H1 (cell line): ENCODE measurements at regions not wholly inside any gene's neighbourhood (a gene's known extent, or its start where the extent isn't known, plus 50 kb on each side); places are given as distances from the start of the nearest gene placed in this dataset.

Source experiments
- CTCF ChIA-PET: fragments of 300-600 bp; sonication (Branson Sonifier 250); formaldehyde crosslinking; loops from one replicate; lab custom pipeline; 2021; ENCODE audit not compliant: partially characterized antibody; lab: Charles Lee
- POLR2A ChIA-PET: fragments of 300-600 bp; sonication (Branson Sonifier 250); formaldehyde crosslinking; loops from one replicate; lab custom pipeline; 2021; ENCODE audit warnings: inconsistent platforms; ENCODE audit not compliant: partially characterized antibody; lab: Charles Lee
- DNase-seq, 2 experiments: peaks; one replicate each; pipeline versions ENCODE4 v3.0.0 to v3.0.0-alpha.2; 2010 to 2022; ENCODE audit warnings: low spot score in 2 of 2, low read depth in 1 of 2, mixed read lengths in 1 of 2
- FAIRE-seq: peaks from 2 replicates; lab custom pipeline; 2011; peaks lifted over from hg19 to GRCh38; lab: Jason Lieb, UNC
- H2AFZ ChIP-seq: 2 replicates; pipeline ENCODE4 v1.8.1; 2012; ENCODE audit warnings: low read length, inconsistent platforms
- H2AK5ac ChIP-seq: 2 replicates; pipeline ENCODE4 v1.6.1; 2013; ENCODE audit warnings: low read depth, low read length
- H2BK120ac ChIP-seq: replicated peaks from 2 replicates; pipeline ENCODE3; 2013; ENCODE audit warnings: low read depth, low read length, inconsistent platforms
- H2BK12ac ChIP-seq: 2 replicates; pipeline ENCODE4 v1.6.1; 2013; ENCODE audit warnings: low read depth, low read length
- H2BK15ac ChIP-seq: 2 replicates; pipeline ENCODE4 v1.6.1; 2013; ENCODE audit warnings: low read length
- H2BK20ac ChIP-seq: 2 replicates; pipeline ENCODE4 v1.6.1; 2013; ENCODE audit warnings: low read length
- H2BK5ac ChIP-seq: 2 replicates; pipeline ENCODE4 v1.6.1; 2013; ENCODE audit warnings: low read depth, low read length
- H3K14ac ChIP-seq: 2 replicates; pipeline ENCODE4 v1.6.1; 2013; ENCODE audit warnings: inconsistent platforms; ENCODE audit not compliant: insufficient read length
- H3K18ac ChIP-seq: 2 replicates; pipeline ENCODE4 v1.6.1; 2013; ENCODE audit warnings: low read length; ENCODE audit errors: extremely low read depth
- H3K23ac ChIP-seq: 2 replicates; pipeline ENCODE4 v1.6.1; 2013; ENCODE audit warnings: inconsistent platforms; ENCODE audit not compliant: insufficient read length
- H3K23me2 ChIP-seq: 2 replicates; pipeline ENCODE4 v1.6.1; 2013; ENCODE audit warnings: low read depth, low read length
- H3K27ac ChIP-seq: 2 replicates; pipeline ENCODE4 v1.6.1; 2011; ENCODE audit warnings: low read depth, low read length, inconsistent platforms
- H3K27me3 ChIP-seq, 4 experiments: replicated peaks in 1 of 4; 1 replicate in 1 of 4; 2 replicates in 3 of 4; pipeline versions ENCODE4 v1.6.1 to v1.8.1; 2011 to 2013; ENCODE audit warnings: low read length in 3 of 4, mild to moderate bottlenecking in 3 of 4, inconsistent platforms in 2 of 4, mixed read lengths in 2 of 4, moderate library complexity in 1 of 4; ENCODE audit not compliant: control insufficient read depth in 3 of 4, insufficient read depth in 3 of 4; ENCODE audit errors: extremely low read depth in 1 of 4
- H3K36me3 ChIP-seq, 4 experiments: 2 replicates each; pipeline versions ENCODE4 v1.6.1 to v1.8.1; 2011 to 2013; ENCODE audit warnings: mild to moderate bottlenecking in 4 of 4, low read length in 3 of 4, moderate library complexity in 2 of 4, control low read depth in 1 of 4, inconsistent platforms in 1 of 4; ENCODE audit not compliant: insufficient read depth in 4 of 4, control insufficient read depth in 2 of 4
- H3K4ac ChIP-seq: replicated peaks from 2 replicates; pipeline ENCODE3; 2013; ENCODE audit warnings: low read length, low read depth, mixed read lengths, inconsistent platforms; ENCODE audit not compliant: insufficient read length
- H3K4me1 ChIP-seq, 4 experiments: replicated peaks in 1 of 4; 1 replicate in 1 of 4; 2 replicates in 3 of 4; pipeline versions ENCODE4 v1.6.1 to v1.8.1; 2011 to 2013; ENCODE audit warnings: low read length in 3 of 4, inconsistent platforms in 2 of 4, mixed read lengths in 1 of 4; ENCODE audit not compliant: insufficient read depth in 4 of 4, control insufficient read depth in 3 of 4
- H3K4me2 ChIP-seq, 2 experiments: 2 replicates each; pipeline versions ENCODE4 v1.6.1 to v1.8.1; 2011 to 2013; ENCODE audit warnings: low read depth in 2 of 2, low read length in 2 of 2, control low read depth in 1 of 2, inconsistent platforms in 1 of 2, mild to moderate bottlenecking in 1 of 2; ENCODE audit not compliant: insufficient read depth in 1 of 2
- H3K4me3 ChIP-seq, 4 experiments: fragments of 200-600, 300-600 bp in 1 of 4; sonication (generic), shearing (Covaris generic), sonication (Bioruptor Twin) in 1 of 4; 2 replicates each; pipeline versions ENCODE4 v1.5.1 to v1.8.1; 2011 to 2016; ENCODE audit warnings: low read length in 4 of 4, low read depth in 3 of 4, control low read depth in 2 of 4, inconsistent platforms in 2 of 4, mild to moderate bottlenecking in 2 of 4, mixed read lengths in 1 of 4, moderate library complexity in 1 of 4; ENCODE audit not compliant: insufficient read depth in 2 of 4; ENCODE audit errors: extremely low read depth in 1 of 4
- H3K56ac ChIP-seq: replicated peaks from 2 replicates; pipeline ENCODE3; 2013; ENCODE audit warnings: low read depth, mild to moderate bottlenecking, mixed read lengths, low read length, inconsistent platforms; ENCODE audit not compliant: insufficient read length
- H3K79me1 ChIP-seq: 2 replicates; pipeline ENCODE4 v1.6.1; 2013; ENCODE audit warnings: low read depth, low read length, control low read depth
- H3K79me2 ChIP-seq, 2 experiments: 2 replicates each; pipeline versions ENCODE4 v1.6.1 to v1.8.1; 2012 to 2013; ENCODE audit warnings: low read length in 2 of 2, mild to moderate bottlenecking in 2 of 2, inconsistent platforms in 1 of 2; ENCODE audit not compliant: insufficient read depth in 2 of 2, control insufficient read depth in 1 of 2
- H3K9ac ChIP-seq, 4 experiments: replicated peaks in 1 of 4; 1 replicate in 1 of 4; 2 replicates in 3 of 4; pipeline versions ENCODE4 v1.6.1 to v1.8.1; 2011 to 2013; ENCODE audit warnings: low read depth in 3 of 4, low read length in 3 of 4, control low read depth in 2 of 4, mild to moderate bottlenecking in 2 of 4, moderate library complexity in 2 of 4, inconsistent platforms in 1 of 4; ENCODE audit errors: extremely low read depth in 1 of 4
- H3K9me3 ChIP-seq, 2 experiments: 2 replicates each; pipeline versions ENCODE4 v1.6.1 to v1.8.1; 2012 to 2013; ENCODE audit warnings: mild to moderate bottlenecking in 2 of 2, moderate library complexity in 2 of 2, control low read depth in 1 of 2, inconsistent platforms in 1 of 2, low read depth in 1 of 2, low read length in 1 of 2, mixed read lengths in 1 of 2; ENCODE audit not compliant: insufficient read depth in 2 of 2
- H4K20me1 ChIP-seq, 2 experiments: replicated peaks in 1 of 2; 2 replicates each; pipeline versions ENCODE3 to v1.8.1; 2011 to 2013; ENCODE audit warnings: inconsistent platforms in 2 of 2, low read length in 2 of 2, mild to moderate bottlenecking in 1 of 2; ENCODE audit not compliant: insufficient read depth in 2 of 2, control insufficient read depth in 1 of 2
- H4K5ac ChIP-seq: 2 replicates; pipeline ENCODE4 v1.6.1; 2013; ENCODE audit warnings: low read length, low read depth, mixed read lengths, inconsistent platforms; ENCODE audit not compliant: insufficient read length
- H4K8ac ChIP-seq: 2 replicates; pipeline ENCODE4 v1.8.0; 2013; ENCODE audit warnings: mild to moderate bottlenecking, moderate library complexity, low read length, inconsistent platforms; ENCODE audit not compliant: insufficient read depth; ENCODE audit errors: extremely low read depth
- H4K91ac ChIP-seq: replicated peaks from 2 replicates; pipeline ENCODE3; 2013; ENCODE audit warnings: low read length, mixed read lengths, inconsistent platforms; ENCODE audit not compliant: insufficient read length
- ASH2L ChIP-seq: fragments of 200-600, 300-600 bp; sonication (generic); IDR thresholded peaks from one replicate; pipeline ENCODE4 v1.7.1; 2017; ENCODE audit warnings: low read length
- BRCA1 ChIP-seq: IDR thresholded peaks from 2 replicates; pipeline ENCODE4 v1.6.1; 2012; ENCODE audit warnings: low read depth, low read length, improper control_type of control experiment
- CREB1 ChIP-seq: IDR thresholded peaks from 2 replicates; pipeline ENCODE4 v1.6.1; 2012; ENCODE audit warnings: inconsistent platforms
- CTCF ChIP-seq, 3 experiments: IDR thresholded peaks; 1 replicate in 2 of 3; 2 replicates in 1 of 3; pipeline versions ENCODE4 v1.5.1 to v1.6.1; 2011; ENCODE audit warnings: low read length in 3 of 3, mild to moderate bottlenecking in 3 of 3, inconsistent platforms in 2 of 3, low read depth in 1 of 3, moderate library complexity in 1 of 3; ENCODE audit not compliant: insufficient read depth in 1 of 3; ENCODE audit errors: control extremely low read depth in 1 of 3
- EP300 ChIP-seq, 2 experiments: IDR thresholded peaks; 1 replicate in 1 of 2; 2 replicates in 1 of 2; pipeline ENCODE4 v1.6.1; 2011 to 2012; ENCODE audit warnings: low read depth in 2 of 2, low read length in 2 of 2, mild to moderate bottlenecking in 2 of 2, borderline replicate concordance in 1 of 2, inconsistent platforms in 1 of 2, moderate library complexity in 1 of 2
- JUND ChIP-seq: IDR thresholded peaks from 2 replicates; pipeline ENCODE4 v1.6.1; 2011; ENCODE audit warnings: mild to moderate bottlenecking, improper control_type of control experiment, low read length
- RXRA ChIP-seq: IDR thresholded peaks from 2 replicates; pipeline ENCODE4 v1.6.1; 2011; ENCODE audit warnings: low read depth, mild to moderate bottlenecking, low read length, moderate library complexity; ENCODE audit not compliant: insufficient read depth
- WGBS, 2 experiments: shearing (Covaris generic) in 1 of 2; methylation state at CpG; one replicate each; pipeline versions ENCODE4 v1.1.6 to v1.1.7; 2013 to 2015; ENCODE audit warnings: low lambda C conversion rate in 2 of 2, mixed read lengths in 2 of 2, inconsistent platforms in 1 of 2, low coverage in 1 of 2, missing lambda C conversion rate in 1 of 2; ENCODE audit not compliant: insufficient replicate concordance in 2 of 2, insufficient coverage in 1 of 2, insufficient read length in 1 of 2; ENCODE audit errors: extremely low coverage in 1 of 2, missing lambda C conversion rate in 1 of 2; 5-methylcytosine and 5-hydroxymethylcytosine counted together

GRCh38 chr6:140285998-140286690 lies 911.7 kb upstream of the CITED2 start:
- Histone ChIP-seq H4K20me1 (no peaks in the 10 kb centered on the region), H3K23ac (no peak overlapping the region), H4K8ac (no peak overlapping the region), H3K56ac (no peak overlapping the region), H3K4me3 (no peak overlapping the region), H3K9me3 (no peaks in the 10 kb centered on the region), H3K27ac (no peak overlapping the region), H2BK120ac (no peak overlapping the region), H3K23me2 (no peaks in the 10 kb centered on the region), H3K4me2 (no peak overlapping the region), H4K91ac (no peak overlapping the region), H3K36me3 (no peaks in the 10 kb centered on the region), H2AK5ac (no peak overlapping the region), H3K79me1 (no peaks in the 10 kb centered on the region), H2AFZ (no peak overlapping the region), H2BK20ac (no peak overlapping the region), H2BK12ac (no peak overlapping the region), H3K4me1 (no peaks in the 10 kb centered on the region), H4K5ac (no peak overlapping the region), H3K4ac (no peak overlapping the region), H3K18ac (no peak overlapping the region), H2BK5ac (no peak overlapping the region), H3K9ac (no peak overlapping the region), H3K14ac (no peak overlapping the region), H2BK15ac (no peak overlapping the region), H3K27me3 (no peaks in the 10 kb centered on the region), H3K79me2 (no peaks in the 10 kb centered on the region)
- DNase-seq (no peak), FAIRE-seq (no peak)
- WGBS, 2 experiments: 100% methylated on average over 1 of the region's 1 CpG; no CpG with 5 or more reads in 1 of the 2 experiments
- POLR2A ChIA-PET: no interaction called here
- TF ChIP-seq ASH2L (no peak), CTCF (IDR thresholded peaks at IDR 0.05; ENCODE audit: control extremely low read depth in 1 of 3, insufficient read depth in 1 of 3, low read depth in 1 of 3, low read length in 3 of 3) (no peak), RXRA (no peak), EP300 (IDR thresholded peaks at IDR 0.05; ENCODE audit: borderline replicate concordance in 1 of 2, low read depth in 2 of 2, low read length in 2 of 2) (no peak), JUND (no peak), BRCA1 (no peak), CREB1 (no peak)
- CTCF ChIA-PET: no interaction called here
